Thymus (tissue), 11 donors: ENCODE measurements at regions not wholly inside any gene's neighbourhood (a gene's known extent, or its start where the extent isn't known, plus 50 kb on each side); places are given as distances from the start of the nearest gene placed in this dataset.
A peak's percentile ranks its signal among the peaks of the same experiment; 100 is the strongest.

ENCODE experiments used
- DNase-seq, 9 donors: peaks; one replicate each; pipeline ENCODE4 v3.0.0-alpha.2; 2013; ENCODE audit warnings: low spot score in 9 of 9, low read depth in 6 of 9, missing footprints in 1 of 9
- H3K27ac ChIP-seq, 2 donors: one replicate each; pipeline ENCODE4 v1.5.1; 2013; ENCODE audit warnings: control low read depth in 1 of 2, low read depth in 1 of 2, low read length in 1 of 2, mild to moderate bottlenecking in 1 of 2, moderate library complexity in 1 of 2
- H3K27me3 ChIP-seq, 2 donors: one replicate each; pipeline ENCODE4 v1.5.1; 2013; ENCODE audit warnings: low read length in 1 of 2; ENCODE audit not compliant: control insufficient read depth in 2 of 2, insufficient read depth in 1 of 2
- H3K36me3 ChIP-seq, 2 donors: one replicate each; pipeline ENCODE4 v1.5.1; 2013; ENCODE audit warnings: low read length in 1 of 2, mild to moderate bottlenecking in 1 of 2, moderate library complexity in 1 of 2; ENCODE audit not compliant: control insufficient read depth in 2 of 2, insufficient read depth in 2 of 2
- H3K4me1 ChIP-seq, 2 donors: one replicate each; pipeline ENCODE4 v1.5.1; 2013; ENCODE audit warnings: low read length in 2 of 2; ENCODE audit not compliant: control insufficient read depth in 2 of 2, insufficient read depth in 2 of 2
- H3K4me3 ChIP-seq, 2 donors: one replicate each; pipeline ENCODE4 v1.5.1; 2013; ENCODE audit warnings: low read length in 2 of 2, control low read depth in 1 of 2, mild to moderate bottlenecking in 1 of 2
- H3K9me3 ChIP-seq, 2 donors: one replicate each; pipeline ENCODE4 v1.5.1; 2013; ENCODE audit warnings: low read length in 1 of 2, mild to moderate bottlenecking in 1 of 2; ENCODE audit not compliant: control insufficient read depth in 2 of 2, insufficient read depth in 1 of 2
- WGBS: extraction: QIAGEN DNeasy Blood & Tissue Kit; methylation state at CpG from one replicate; pipeline ENCODE4 v1.1.7; 2013; 5-methylcytosine and 5-hydroxymethylcytosine counted together
- donor health status: healthy.

DNA sequence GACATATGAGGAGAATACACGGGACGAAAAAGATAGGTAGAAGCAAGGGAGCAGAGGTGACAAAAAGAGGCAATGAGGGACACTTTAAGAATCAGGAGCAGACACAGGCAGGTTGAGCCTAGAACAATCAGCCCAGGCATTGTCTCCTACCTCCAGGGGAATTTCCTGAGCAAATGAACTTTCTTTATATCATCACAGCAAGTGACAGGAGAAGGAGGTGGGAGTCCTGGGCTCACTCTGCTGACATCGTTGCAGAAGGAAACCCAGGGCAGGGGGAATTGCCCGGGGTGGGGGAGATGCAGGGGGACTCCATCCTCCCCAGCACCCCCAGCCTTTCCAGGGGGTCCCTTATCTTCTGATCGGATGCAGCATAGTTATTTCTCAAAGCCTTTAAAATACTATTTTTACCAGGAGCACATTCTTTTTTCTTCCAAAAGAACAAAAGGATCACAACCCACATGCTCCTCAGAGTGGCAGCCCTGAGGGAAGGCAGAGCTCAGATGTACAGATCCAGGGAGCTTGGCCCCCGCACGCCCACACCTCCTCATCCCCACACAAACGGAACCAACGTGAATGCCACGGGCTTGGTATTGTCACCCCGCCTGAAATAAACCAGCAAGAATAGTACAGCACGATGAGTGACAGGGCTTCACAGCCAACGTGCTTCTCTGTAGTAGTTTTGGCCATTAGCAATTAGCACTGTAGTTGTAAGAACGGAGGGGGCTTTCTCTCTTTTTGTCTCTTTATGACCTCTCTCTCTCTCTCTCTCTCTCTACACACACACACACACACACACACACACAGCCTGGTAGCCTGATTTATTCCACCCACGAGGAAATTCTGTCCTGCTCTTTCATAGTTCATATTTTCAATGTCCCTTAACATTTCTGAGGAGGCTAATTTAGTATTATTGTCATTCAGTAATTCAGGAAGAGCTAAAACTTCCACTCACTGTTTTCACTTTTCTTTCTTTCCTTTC is 169.5 kb upstream of the UBL3 start:
- peaks cover 0 to 2% of the 10 kb centered on the region in 2 donors for H3K27me3 ChIP-seq
- WGBS: 85% methylated on average over 15 of the region's 15 CpGs
- no peak overlapping the region for H3K27ac ChIP-seq
- no peaks in the 10 kb centered on the region for H3K4me1 ChIP-seq
- H3K36me3 ChIP-seq: no peaks in the 10 kb centered on the region
- no peak overlapping the region for H3K4me3 ChIP-seq
- no peak for DNase-seq
- peaks cover 0 to 2% of the 10 kb centered on the region in 2 donors for H3K9me3 ChIP-seq

DNA sequence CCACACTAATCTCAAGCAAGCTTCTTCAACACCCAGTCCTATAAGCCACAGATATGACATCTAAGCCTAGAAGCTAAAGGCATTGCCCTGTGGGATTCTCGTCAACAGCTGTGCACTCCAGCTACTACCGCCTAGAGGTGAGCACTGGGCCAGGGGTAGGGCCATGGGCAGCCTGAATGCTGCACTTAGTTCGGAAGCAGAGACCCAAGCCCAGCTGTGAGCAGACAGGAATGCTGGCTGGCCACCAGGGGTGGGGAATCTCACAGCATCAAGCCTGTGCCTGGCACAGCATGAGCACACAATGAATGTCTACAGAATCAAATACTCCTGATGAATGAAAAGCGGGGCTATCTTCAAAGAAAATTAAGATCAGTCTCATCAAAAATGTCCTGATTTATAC is 167.5 kb upstream of the UBL3 start:
- WGBS: 93% methylated on average over 4 of the region's 4 CpGs
- H3K9me3 ChIP-seq: peaks cover 0 to 2% of the 10 kb centered on the region in 2 donors
- no peak overlapping the region for H3K27ac ChIP-seq
- DNase-seq: no peak
- H3K27me3 ChIP-seq: peaks cover 0 to 2% of the 10 kb centered on the region in 2 donors
- H3K4me1 ChIP-seq: peaks cover 0 to 4% of the 10 kb centered on the region in 2 donors
- H3K36me3 ChIP-seq: no peaks in the 10 kb centered on the region
- H3K4me3 ChIP-seq: no peak overlapping the region

DNA sequence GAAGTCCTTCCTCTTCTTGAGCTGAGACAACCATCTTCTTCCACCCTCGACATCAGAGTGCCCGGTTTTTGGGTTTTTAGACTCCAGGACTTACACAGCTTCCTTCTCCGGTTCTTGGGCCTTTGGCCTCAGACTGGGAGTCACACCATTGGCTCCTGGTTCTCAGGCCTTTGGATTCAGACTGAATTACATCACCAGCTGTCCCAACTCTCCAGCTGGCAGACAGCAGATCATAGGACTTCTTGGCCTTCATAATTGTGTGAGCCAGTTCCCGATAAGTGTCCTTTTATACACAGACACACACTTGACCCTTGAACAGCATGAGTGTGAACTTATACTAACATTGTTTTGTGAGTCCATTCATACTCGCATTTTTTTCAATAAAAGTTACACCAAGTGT is 166.0 kb upstream of the UBL3 start:
- WGBS: 95% methylated on average over 5 of the region's 5 CpGs
- DNase-seq: no peak
- H3K27ac ChIP-seq: no peak overlapping the region
- no peak overlapping the region for H3K4me3 ChIP-seq
- H3K27me3 ChIP-seq: no peaks in the 10 kb centered on the region
- H3K4me1 ChIP-seq: peaks cover 0 to 4% of the 10 kb centered on the region in 2 donors
- H3K36me3 ChIP-seq: no peaks in the 10 kb centered on the region
- H3K9me3 ChIP-seq: peaks cover 0 to 2% of the 10 kb centered on the region in 2 donors

DNA sequence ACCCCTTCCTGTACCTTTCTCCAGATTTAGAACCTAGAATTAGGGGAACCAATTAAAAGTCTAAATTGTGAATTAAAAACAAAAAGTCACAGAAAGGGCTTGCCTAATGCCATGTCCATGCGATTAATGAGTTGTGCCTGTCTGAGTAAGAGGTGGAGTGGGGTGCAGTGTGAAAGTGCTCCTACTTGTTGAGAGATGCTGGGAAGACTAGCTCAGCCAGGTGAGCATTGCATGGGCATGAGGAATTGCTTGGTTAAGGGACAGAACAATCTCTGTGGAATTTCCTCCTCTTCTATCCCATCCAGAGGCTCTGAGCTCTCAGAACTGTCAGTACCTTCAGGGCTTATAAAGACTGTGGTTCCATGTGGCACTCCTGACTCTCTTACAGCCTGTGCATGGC is 159.0 kb upstream of the UBL3 start:
- Histone ChIP-seq H3K36me3 (no peaks in the 10 kb centered on the region), H3K9me3 (no peaks in the 10 kb centered on the region), H3K4me3 (no peak overlapping the region), H3K4me1 (peaks cover 5% of the 10 kb centered on the region in 2 donors), H3K27ac (no peak overlapping the region), H3K27me3 (no peaks in the 10 kb centered on the region)
- no peak for DNase-seq
- WGBS: 98% methylated on average over 1 of the region's 1 CpG

DNA sequence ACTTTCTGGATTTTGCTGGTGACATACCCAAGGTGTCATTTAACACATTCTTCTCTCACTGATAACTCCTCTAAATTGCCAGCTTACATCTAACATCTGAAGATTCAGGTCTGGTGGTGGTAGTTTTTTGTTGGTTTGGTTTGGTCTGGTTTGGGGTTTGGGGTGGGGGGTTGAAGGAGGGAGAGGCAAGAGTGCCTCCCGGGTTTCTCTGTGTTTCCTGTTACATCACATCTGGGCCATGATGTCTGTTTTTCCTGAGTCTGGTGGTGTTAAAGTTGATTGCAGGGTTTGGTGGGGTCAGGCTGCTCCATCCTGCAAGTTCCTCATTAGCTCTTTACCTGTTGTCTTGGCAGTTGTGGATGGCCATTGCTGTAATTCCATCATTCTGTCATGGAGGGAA is 155.8 kb upstream of the UBL3 start:
- no peaks in the 10 kb centered on the region for H3K36me3 ChIP-seq
- no peaks in the 10 kb centered on the region for H3K27me3 ChIP-seq
- no peak overlapping the region for H3K4me3 ChIP-seq
- no peak overlapping the region for H3K27ac ChIP-seq
- DNase-seq: peak in 3 of 9 donors; percentile 2 to 7 (median 7)
- WGBS: 0% methylated on average over 1 of the region's 1 CpG
- H3K4me1 ChIP-seq: peaks cover 5% of the 10 kb centered on the region in 2 donors
- H3K9me3 ChIP-seq: no peaks in the 10 kb centered on the region

DNA sequence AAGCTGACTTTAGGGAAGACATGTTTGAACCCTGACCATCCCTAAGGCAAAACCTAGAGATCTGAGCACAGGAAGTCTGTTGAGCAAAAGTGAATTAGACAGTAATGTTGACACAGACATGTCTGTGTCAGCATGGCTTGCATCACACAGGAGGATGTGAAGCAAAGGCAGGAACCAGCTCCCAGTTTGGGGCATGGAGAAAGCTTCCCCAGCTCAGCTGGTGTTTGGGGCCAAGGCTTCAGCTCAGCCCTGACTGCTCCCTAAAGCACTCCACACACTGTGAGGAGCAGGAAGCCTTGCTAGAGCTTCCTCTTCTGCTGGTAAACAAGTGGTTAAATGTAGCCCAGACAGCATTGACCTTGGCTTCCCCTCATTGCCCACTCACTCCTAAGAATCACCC is 153.8 kb upstream of the UBL3 start:
- Histone ChIP-seq H3K4me3 (no peak overlapping the region), H3K4me1 (peaks cover 5% of the 10 kb centered on the region in 2 donors), H3K27ac (no peak overlapping the region), H3K9me3 (no peaks in the 10 kb centered on the region), H3K27me3 (no peaks in the 10 kb centered on the region), H3K36me3 (no peaks in the 10 kb centered on the region)
- DNase-seq: no peak

DNA sequence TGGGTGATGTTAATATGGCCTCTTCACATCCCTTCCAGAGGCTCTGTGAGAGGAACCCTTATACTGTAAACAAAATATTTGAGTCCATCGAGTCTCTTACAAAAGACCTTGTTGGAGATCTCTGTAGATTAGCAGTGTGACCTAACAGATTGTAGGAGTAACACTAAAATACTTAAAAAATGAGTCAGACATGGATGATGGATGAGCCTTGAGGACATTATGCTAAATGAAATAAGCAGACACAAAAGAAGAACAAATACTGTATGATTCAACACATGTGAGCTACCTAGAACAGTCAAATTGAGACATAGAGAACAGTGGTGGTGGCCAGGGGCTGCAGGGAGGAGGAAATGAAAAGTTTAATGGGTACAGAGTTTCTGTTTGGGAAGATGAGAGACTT is 152.2 kb upstream of the UBL3 start:
- H3K36me3 ChIP-seq: no peaks in the 10 kb centered on the region
- no peaks in the 10 kb centered on the region for H3K27me3 ChIP-seq
- H3K9me3 ChIP-seq: no peaks in the 10 kb centered on the region
- H3K27ac ChIP-seq: no peak overlapping the region
- 84% methylated on average over 1 of the region's 1 CpG for WGBS
- peaks cover 5% of the 10 kb centered on the region in 2 donors for H3K4me1 ChIP-seq
- no peak for DNase-seq
- H3K4me3 ChIP-seq: no peak overlapping the region

DNA sequence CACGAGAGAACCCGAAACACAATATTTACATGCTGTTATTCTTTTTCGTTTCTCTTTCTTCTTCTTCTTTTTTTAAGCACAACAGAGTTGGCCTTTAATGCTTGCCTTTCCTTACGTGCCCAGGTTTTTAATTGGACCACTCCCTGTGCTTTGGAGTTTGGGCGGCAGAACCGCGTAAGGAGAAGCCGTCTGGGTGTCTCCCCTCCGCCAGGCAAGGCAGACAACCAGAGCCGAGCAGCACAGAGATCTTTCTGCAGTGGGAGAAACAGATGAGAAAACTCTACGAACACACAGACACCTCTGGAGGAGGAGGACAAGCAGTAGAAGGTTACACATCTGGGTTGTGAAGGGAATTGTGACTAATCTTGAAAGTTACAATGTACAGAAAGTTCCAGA is 150.0 kb upstream of the UBL3 start:
- Histone ChIP-seq H3K4me3 (no peak overlapping the region), H3K9me3 (no peaks in the 10 kb centered on the region), H3K27ac (no peak overlapping the region), H3K27me3 (no peaks in the 10 kb centered on the region), H3K36me3 (no peaks in the 10 kb centered on the region), H3K4me1 (no peaks in the 10 kb centered on the region)
- DNase-seq: no peak
- 96% methylated on average over 11 of the region's 11 CpGs for WGBS

DNA sequence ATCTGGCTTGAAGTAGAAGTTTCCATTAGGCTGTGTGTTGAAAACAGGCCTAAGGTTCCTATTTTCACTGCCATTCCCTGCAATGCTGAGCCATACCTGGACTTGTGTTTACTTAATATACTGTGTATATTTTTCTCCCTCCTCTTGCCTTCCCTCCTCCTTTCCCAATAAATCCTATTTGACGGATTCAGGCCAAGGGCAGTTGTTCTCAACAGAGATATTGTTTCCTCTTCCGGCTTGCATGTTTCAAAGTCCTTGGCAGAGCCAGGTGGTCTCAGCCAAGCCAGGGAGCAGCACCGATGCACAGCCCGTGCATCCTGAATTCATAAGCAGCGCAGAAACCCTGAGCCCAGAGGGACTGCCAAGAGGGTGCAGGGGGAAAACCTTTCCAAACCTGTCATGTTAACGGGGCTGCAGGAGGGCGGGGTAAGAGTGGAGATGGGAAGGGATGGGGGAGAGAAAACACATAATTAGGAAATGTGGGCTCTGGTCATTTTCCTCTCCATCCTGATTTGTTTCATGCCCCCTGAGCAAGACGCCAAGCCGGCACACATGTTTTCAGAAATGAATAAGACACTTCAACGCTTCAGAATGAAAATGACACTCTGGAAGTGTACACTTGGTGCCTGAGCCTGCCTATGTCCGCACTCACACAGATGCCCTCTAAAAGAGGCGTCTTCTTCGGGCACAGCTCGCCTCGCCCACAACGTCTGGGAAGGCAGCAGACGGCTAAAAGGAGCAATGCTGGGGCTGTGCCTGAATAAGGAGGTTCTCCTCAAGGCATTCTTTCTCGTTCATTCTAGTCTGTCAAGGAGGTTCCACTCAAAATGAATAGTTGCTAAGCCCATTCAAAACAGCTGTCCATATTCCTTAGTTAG is 149.3 kb upstream of the UBL3 start:
- no peaks in the 10 kb centered on the region for H3K36me3 ChIP-seq
- no peaks in the 10 kb centered on the region for H3K27me3 ChIP-seq
- WGBS: 96% methylated on average over 18 of the region's 18 CpGs
- no peaks in the 10 kb centered on the region for H3K4me1 ChIP-seq
- H3K9me3 ChIP-seq: no peaks in the 10 kb centered on the region
- H3K27ac ChIP-seq: no peak overlapping the region
- no peak for DNase-seq
- no peak overlapping the region for H3K4me3 ChIP-seq
